ENCODE measurements at regions not wholly inside any gene's neighbourhood (a gene's known extent, or its start where the extent isn't known, plus 50 kb on each side); places are given as distances from the start of the nearest gene placed in this dataset.

DNA sequence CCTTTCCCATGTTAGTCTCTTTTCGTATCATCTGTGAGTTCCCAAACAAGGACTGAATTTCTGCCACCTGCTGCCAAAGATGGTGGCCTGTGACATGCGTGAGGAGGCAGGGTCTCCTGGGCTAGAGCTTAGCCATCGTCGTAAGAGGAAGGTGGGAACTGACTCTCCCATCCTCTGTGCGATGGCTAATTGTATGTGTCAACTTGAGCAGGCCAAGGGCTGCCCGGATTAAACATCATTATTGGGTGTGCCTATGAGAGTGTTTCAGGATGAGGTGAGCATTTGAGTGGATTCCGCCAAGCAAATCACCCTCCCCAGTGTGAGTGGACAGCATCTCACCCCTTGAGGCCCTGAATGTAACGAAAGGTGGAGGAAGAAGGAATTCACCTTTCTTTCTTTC is 220.7 kb upstream of the DIO3 start:
- Histone ChIP-seq H3K4me2 (no peak overlapping the region), H3K4me3 (ENCODE audit: low read depth in 2 of 2, low read length in 1 of 2) (no peak overlapping the region), H3K27me3 (ENCODE audit: insufficient read depth) (no peaks in the 10 kb centered on the region), H4K20me1 (ENCODE audit: insufficient read depth) (no peaks in the 10 kb centered on the region), H3K9me3 (no peaks in the 10 kb centered on the region), H3F3A (replicated peaks; ENCODE audit: insufficient read depth) (no peaks in the 10 kb centered on the region), H3K79me2 (ENCODE audit: insufficient read depth) (no peaks in the 10 kb centered on the region), H3K9ac (no peak overlapping the region), H3K9me2 (no peaks in the 10 kb centered on the region), H3K36me3 (replicated peaks in 1 of 2; ENCODE audit: control insufficient read depth in 1 of 2, insufficient read depth in 2 of 2, low read length in 1 of 2) (no peaks in the 10 kb centered on the region), H3K4me1 (ENCODE audit: control insufficient read depth in 1 of 2, insufficient read depth in 2 of 2, low read depth in 1 of 2, low read length in 1 of 2) (peaks cover 0 to 4% of the 10 kb centered on the region in 2 experiments; a peak in 1 of 4 replicates), H3K27ac (ENCODE audit: low read depth in 2 of 2, low read length in 1 of 2) (no peak overlapping the region), H2AFZ (ENCODE audit: low read depth) (no peak overlapping the region)
- TF ChIP-seq TEAD4 (IDR thresholded peaks at IDR 0.05; ENCODE audit: borderline replicate concordance, insufficient read depth): no peak
- TF ChIP-seq RFX5 (IDR thresholded peaks at IDR 0.05; ENCODE audit: low read length): no peak
- TF ChIP-seq, protein P1, sequence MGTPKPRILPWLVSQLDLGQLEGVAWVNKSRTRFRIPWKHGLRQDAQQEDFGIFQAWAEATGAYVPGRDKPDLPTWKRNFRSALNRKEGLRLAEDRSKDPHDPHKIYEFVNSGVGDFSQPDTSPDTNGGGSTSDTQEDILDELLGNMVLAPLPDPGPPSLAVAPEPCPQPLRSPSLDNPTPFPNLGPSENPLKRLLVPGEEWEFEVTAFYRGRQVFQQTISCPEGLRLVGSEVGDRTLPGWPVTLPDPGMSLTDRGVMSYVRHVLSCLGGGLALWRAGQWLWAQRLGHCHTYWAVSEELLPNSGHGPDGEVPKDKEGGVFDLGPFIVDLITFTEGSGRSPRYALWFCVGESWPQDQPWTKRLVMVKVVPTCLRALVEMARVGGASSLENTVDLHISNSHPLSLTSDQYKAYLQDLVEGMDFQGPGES (IDR thresholded peaks at IDR 0.05; ENCODE audit: low read depth, low read length): no peak
- no peak for TF ChIP-seq NFIC (IDR thresholded peaks at IDR 0.05; ENCODE audit: borderline replicate concordance)
- no peak for TF ChIP-seq FOSL2 (IDR thresholded peaks at IDR 0.05; ENCODE audit: borderline replicate concordance, low read depth)
- TF ChIP-seq CHD2 (IDR thresholded peaks at IDR 0.05; ENCODE audit: low read length, partially characterized antibody): no peak
- TF ChIP-seq TAF1 (IDR thresholded peaks at IDR 0.05; ENCODE audit: borderline replicate concordance, low read depth, low read length): no peak
- no peak for TF ChIP-seq JUND (IDR thresholded peaks at IDR 0.05)
- WGBS (ENCODE audit: low lambda C conversion rate): 39% methylated on average over 8 of the region's 8 CpGs
- no peak for DNase-seq
- ChIA-PET POLR2A (no interaction called here), CTCF (interaction anchor here (0.9 kb wide), 1 partner anchor 42 kb away, joined by 3 read pairs; no protein-coding TSS in a partner anchor)

DNA sequence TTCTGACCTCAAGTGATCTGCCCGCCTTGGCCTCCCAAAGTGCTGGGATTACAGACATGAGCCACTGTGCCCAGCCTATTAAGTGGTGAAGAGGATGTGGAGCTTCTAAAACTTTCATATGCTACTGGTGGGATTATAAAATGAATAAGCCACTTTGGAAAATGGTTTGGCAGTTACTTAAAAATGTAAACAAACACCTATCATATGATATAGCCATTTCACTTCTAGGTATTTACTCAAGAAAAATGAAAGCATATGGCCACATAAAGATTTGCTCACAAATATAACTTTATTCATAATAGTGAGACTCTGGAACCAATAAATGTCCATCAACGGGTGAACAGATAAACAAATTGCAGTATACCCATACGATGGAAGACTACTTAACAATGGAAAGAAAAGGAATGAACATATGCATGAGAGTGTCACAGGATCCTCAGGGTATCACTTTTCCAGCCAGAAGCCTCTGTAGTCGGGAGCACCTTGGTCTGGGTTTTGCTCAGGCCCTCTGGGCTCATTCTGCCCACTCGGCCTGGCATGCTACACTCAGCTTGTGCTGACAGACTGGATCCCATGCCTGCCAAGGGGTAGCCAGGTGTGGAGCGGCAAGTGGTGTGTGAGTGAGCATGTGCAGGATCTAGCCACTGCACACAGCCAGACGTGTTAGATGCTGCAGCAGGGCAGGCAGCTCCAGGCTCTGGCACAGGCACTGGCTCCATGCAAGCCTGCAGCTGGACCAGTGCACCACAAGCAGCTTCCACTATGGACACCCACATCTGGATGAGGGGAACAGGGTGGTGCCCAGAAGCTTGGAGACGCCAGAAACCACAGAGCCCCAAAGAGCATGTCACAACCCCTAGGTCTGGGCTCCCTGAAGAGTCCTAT is 213.2 kb upstream of the DIO3 start:
- ChIA-PET CTCF (interaction anchor here (1.9 kb wide), 1 partner anchor 10 kb away, joined by 5 read pairs; no protein-coding TSS in a partner anchor), POLR2A (no interaction called here)
- no peak overlapping the region for H3K9ac ChIP-seq
- H3K36me3 ChIP-seq (replicated peaks in 1 of 2; ENCODE audit: control insufficient read depth in 1 of 2, insufficient read depth in 2 of 2, low read length in 1 of 2): no peaks in the 10 kb centered on the region
- TF ChIP-seq, protein P2, sequence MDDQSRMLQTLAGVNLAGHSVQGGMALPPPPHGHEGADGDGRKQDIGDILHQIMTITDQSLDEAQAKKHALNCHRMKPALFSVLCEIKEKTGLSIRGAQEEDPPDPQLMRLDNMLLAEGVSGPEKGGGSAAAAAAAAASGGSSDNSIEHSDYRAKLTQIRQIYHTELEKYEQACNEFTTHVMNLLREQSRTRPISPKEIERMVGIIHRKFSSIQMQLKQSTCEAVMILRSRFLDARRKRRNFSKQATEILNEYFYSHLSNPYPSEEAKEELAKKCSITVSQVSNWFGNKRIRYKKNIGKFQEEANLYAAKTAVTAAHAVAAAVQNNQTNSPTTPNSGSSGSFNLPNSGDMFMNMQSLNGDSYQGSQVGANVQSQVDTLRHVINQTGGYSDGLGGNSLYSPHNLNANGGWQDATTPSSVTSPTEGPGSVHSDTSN (IDR thresholded peaks at IDR 0.05): no peak
- TF ChIP-seq FOXJ3 (CRISPR knock-in tag; IDR thresholded peaks at IDR 0.05) (no peak), FOSL2 (IDR thresholded peaks at IDR 0.05; ENCODE audit: borderline replicate concordance, low read depth) (no peak), EP300 (IDR thresholded peaks at IDR 0.05; ENCODE audit: borderline replicate concordance in 1 of 2, low read depth in 1 of 2, low read length in 1 of 2) (no peak), POLR2AphosphoS5 (IDR thresholded peaks at IDR 0.05; ENCODE audit: low read depth, low read length) (no peak), NRF1 (IDR thresholded peaks at IDR 0.05; ENCODE audit: low read depth, low read length) (no peak), CHD2 (IDR thresholded peaks at IDR 0.05; ENCODE audit: low read length, partially characterized antibody) (no peak), SIN3A (IDR thresholded peaks at IDR 0.05; ENCODE audit: borderline replicate concordance, low read depth, low read length) (no peak), SMC3 (IDR thresholded peaks at IDR 0.05; ENCODE audit: low read depth, low read length) (no peak), FOXM1 (IDR thresholded peaks at IDR 0.05; ENCODE audit: low read depth) (no peak), RXRA (IDR thresholded peaks at IDR 0.05; ENCODE audit: borderline replicate concordance, low read depth) (no peak), RAD21 (IDR thresholded peaks at IDR 0.05; ENCODE audit: low read length) (no peak), YY1 (IDR thresholded peaks at IDR 0.05; ENCODE audit: low read depth) (no peak)
- TF ChIP-seq, protein P3, sequence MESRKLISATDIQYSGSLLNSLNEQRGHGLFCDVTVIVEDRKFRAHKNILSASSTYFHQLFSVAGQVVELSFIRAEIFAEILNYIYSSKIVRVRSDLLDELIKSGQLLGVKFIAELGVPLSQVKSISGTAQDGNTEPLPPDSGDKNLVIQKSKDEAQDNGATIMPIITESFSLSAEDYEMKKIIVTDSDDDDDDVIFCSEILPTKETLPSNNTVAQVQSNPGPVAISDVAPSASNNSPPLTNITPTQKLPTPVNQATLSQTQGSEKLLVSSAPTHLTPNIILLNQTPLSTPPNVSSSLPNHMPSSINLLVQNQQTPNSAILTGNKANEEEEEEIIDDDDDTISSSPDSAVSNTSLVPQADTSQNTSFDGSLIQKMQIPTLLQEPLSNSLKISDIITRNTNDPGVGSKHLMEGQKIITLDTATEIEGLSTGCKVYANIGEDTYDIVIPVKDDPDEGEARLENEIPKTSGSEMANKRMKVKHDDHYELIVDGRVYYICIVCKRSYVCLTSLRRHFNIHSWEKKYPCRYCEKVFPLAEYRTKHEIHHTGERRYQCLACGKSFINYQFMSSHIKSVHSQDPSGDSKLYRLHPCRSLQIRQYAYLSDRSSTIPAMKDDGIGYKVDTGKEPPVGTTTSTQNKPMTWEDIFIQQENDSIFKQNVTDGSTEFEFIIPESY (IDR thresholded peaks at IDR 0.05; ENCODE audit: borderline replicate concordance, low read depth): no peak
- TF ChIP-seq, protein P4, sequence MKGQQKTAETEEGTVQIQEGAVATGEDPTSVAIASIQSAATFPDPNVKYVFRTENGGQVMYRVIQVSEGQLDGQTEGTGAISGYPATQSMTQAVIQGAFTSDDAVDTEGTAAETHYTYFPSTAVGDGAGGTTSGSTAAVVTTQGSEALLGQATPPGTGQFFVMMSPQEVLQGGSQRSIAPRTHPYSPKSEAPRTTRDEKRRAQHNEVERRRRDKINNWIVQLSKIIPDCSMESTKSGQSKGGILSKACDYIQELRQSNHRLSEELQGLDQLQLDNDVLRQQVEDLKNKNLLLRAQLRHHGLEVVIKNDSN (IDR thresholded peaks at IDR 0.05; ENCODE audit: borderline replicate concordance, low read depth): no peak
- TF ChIP-seq, protein P1 (IDR thresholded peaks at IDR 0.05; ENCODE audit: low read depth, low read length): no peak
- no peaks in the 10 kb centered on the region for H3K9me2 ChIP-seq
- H3F3A ChIP-seq (replicated peaks; ENCODE audit: insufficient read depth): no peaks in the 10 kb centered on the region
- H3K27me3 ChIP-seq (ENCODE audit: insufficient read depth): no peaks in the 10 kb centered on the region
- H3K4me1 ChIP-seq (ENCODE audit: control insufficient read depth in 1 of 2, insufficient read depth in 2 of 2, low read depth in 1 of 2, low read length in 1 of 2): no peaks in the 10 kb centered on the region
- no peak for DNase-seq
- H3K27ac ChIP-seq (ENCODE audit: low read depth in 2 of 2, low read length in 1 of 2): no peak overlapping the region
- 25% methylated on average over 7 of the region's 8 CpGs for WGBS (ENCODE audit: low lambda C conversion rate)
- H3K4me2 ChIP-seq: no peak overlapping the region
- no peak overlapping the region for H3K4me3 ChIP-seq (ENCODE audit: low read depth in 2 of 2, low read length in 1 of 2)
- no peak overlapping the region for H2AFZ ChIP-seq (ENCODE audit: low read depth)
- H3K9me3 ChIP-seq: peaks cover 4% of the 10 kb centered on the region; the same call in 1 of the 2 replicates
- no peaks in the 10 kb centered on the region for H4K20me1 ChIP-seq (ENCODE audit: insufficient read depth)
- H3K79me2 ChIP-seq (ENCODE audit: insufficient read depth): no peaks in the 10 kb centered on the region

Measured in SK-N-SH (cell line).